ENCODE measurements at regions not wholly inside any gene's neighbourhood (a gene's known extent, or its start where the extent isn't known, plus 50 kb on each side); places are given as distances from the start of the nearest gene placed in this dataset.

DNA sequence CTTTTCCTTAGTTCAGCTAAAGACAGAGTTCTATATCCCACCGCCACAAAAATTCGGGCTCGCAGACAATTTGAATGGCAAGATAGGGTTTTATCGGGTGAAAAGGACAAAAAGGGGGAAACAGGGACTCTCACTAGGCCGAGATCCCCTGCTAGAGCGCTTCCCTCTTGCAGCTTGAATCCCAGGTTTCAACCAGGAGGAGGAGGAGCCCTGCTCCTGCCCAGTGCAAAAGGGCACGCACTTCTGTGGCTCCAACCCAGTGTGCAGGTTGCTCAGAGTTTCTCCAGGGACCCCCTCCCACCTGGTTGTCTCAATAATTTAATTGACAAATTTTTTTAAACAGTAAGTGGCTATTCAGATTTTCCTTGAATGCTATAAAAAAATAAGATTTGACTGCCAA lies 152.6 kb upstream of the LUZP2 start:
- no peaks in the 10 kb centered on the region for H3K9me3 ChIP-seq
- intact Hi-C loops (cut with DNase I) = no loop called here
- no peaks in the 10 kb centered on the region for H3K36me3 ChIP-seq (ENCODE audit: insufficient read depth in 1 of 2, low read depth in 1 of 2)
- 73 to 84% (median 73%) methylated on average over 7 of the region's 7 CpGs for WGBS, 3 donors
- no peaks in the 10 kb centered on the region for H3K4me1 ChIP-seq
- TF ChIP-seq, protein P1, sequence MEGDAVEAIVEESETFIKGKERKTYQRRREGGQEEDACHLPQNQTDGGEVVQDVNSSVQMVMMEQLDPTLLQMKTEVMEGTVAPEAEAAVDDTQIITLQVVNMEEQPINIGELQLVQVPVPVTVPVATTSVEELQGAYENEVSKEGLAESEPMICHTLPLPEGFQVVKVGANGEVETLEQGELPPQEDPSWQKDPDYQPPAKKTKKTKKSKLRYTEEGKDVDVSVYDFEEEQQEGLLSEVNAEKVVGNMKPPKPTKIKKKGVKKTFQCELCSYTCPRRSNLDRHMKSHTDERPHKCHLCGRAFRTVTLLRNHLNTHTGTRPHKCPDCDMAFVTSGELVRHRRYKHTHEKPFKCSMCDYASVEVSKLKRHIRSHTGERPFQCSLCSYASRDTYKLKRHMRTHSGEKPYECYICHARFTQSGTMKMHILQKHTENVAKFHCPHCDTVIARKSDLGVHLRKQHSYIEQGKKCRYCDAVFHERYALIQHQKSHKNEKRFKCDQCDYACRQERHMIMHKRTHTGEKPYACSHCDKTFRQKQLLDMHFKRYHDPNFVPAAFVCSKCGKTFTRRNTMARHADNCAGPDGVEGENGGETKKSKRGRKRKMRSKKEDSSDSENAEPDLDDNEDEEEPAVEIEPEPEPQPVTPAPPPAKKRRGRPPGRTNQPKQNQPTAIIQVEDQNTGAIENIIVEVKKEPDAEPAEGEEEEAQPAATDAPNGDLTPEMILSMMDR (IDR thresholded peaks at IDR 0.05) = no peak
- no peak overlapping the region for H3K27ac ChIP-seq
- ATAC-seq (no peak), DNase-seq (no peak)
- H3K27me3 ChIP-seq (ENCODE audit: insufficient read depth in 3 of 3, low read length in 2 of 3) = no peaks in the 10 kb centered on the region
- no peak overlapping the region for H3K4me3 ChIP-seq

GRCh38 chr11:24348908-24349307 lies 147.9 kb upstream of the LUZP2 start:
- no peaks in the 10 kb centered on the region for H3K4me1 ChIP-seq
- H3K27me3 ChIP-seq (ENCODE audit: insufficient read depth in 3 of 3, low read length in 2 of 3) = no peaks in the 10 kb centered on the region
- ATAC-seq (no peak), DNase-seq (no peak)
- H3K27ac ChIP-seq = no peak overlapping the region
- H3K9me3 ChIP-seq = no peaks in the 10 kb centered on the region
- no peak overlapping the region for H3K4me3 ChIP-seq
- TF ChIP-seq, protein P1 (IDR thresholded peaks at IDR 0.05) = no peak
- intact Hi-C loops (cut with DNase I) = no loop called here
- H3K36me3 ChIP-seq (ENCODE audit: insufficient read depth in 1 of 2, low read depth in 1 of 2) = no peaks in the 10 kb centered on the region

GRCh38 chr11:24351179-24351578 lies 145.7 kb upstream of the LUZP2 start:
- ATAC-seq (no peak), DNase-seq (no peak)
- intact Hi-C loops (cut with DNase I) = no loop called here
- Histone ChIP-seq H3K4me1 (no peaks in the 10 kb centered on the region), H3K9me3 (no peaks in the 10 kb centered on the region), H3K4me3 (no peak overlapping the region), H3K27ac (no peak overlapping the region), H3K36me3 (ENCODE audit: insufficient read depth in 1 of 2, low read depth in 1 of 2) (no peaks in the 10 kb centered on the region), H3K27me3 (ENCODE audit: insufficient read depth in 3 of 3, low read length in 2 of 3) (no peaks in the 10 kb centered on the region)
- TF ChIP-seq, protein P1 (IDR thresholded peaks at IDR 0.05) = no peak
- WGBS, 3 donors = 29 to 63% (median 31%) methylated on average over 2 of the region's 2 CpGs

DNA sequence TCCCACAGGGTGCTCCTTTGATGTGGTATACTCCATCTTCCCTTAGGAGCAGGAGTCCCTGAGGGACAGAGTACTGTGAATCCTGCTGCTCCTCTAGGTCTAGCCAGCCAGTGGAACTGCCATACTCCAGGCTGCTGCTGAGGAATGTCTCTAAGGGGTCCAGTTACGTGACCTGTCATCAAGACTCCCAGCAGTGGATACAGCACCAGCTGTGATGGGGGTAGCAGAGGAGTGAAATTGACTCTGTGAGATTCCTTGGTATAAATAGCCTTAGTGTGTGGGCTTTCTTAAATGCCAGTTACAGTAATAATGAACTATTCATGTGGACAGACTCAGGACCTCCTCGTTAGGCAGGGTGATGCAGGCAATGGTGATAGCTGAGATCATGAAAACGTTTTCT lies 140.4 kb upstream of the LUZP2 start:
- ATAC-seq = peak; percentile 36 to 82 (median 38)
- no peak for DNase-seq
- Histone ChIP-seq H3K27ac (no peak overlapping the region), H3K9me3 (no peaks in the 10 kb centered on the region), H3K27me3 (ENCODE audit: insufficient read depth in 3 of 3, low read length in 2 of 3) (no peaks in the 10 kb centered on the region), H3K36me3 (ENCODE audit: insufficient read depth in 1 of 2, low read depth in 1 of 2) (no peaks in the 10 kb centered on the region), H3K4me3 (no peak overlapping the region), H3K4me1 (no peaks in the 10 kb centered on the region)
- WGBS, 3 donors = 25 to 40% (median 33%) methylated on average over 3 of the region's 3 CpGs
- intact Hi-C loops (cut with DNase I) = no loop called here
- TF ChIP-seq, protein P1 (IDR thresholded peaks at IDR 0.05) = no peak

GRCh38 chr11:24357620-24358410 lies 139.0 kb upstream of the LUZP2 start:
- TF ChIP-seq, protein P1 (IDR thresholded peaks at IDR 0.05) = no peak
- Histone ChIP-seq H3K36me3 (ENCODE audit: insufficient read depth in 1 of 2, low read depth in 1 of 2) (no peaks in the 10 kb centered on the region), H3K27ac (no peak overlapping the region), H3K4me1 (no peaks in the 10 kb centered on the region), H3K9me3 (no peaks in the 10 kb centered on the region), H3K27me3 (ENCODE audit: insufficient read depth in 3 of 3, low read length in 2 of 3) (no peaks in the 10 kb centered on the region), H3K4me3 (no peak overlapping the region)
- no peak for ATAC-seq
- no peak for DNase-seq
- 70% methylated on average over 8 of the region's 8 CpGs for WGBS, 3 donors
- intact Hi-C loops (cut with DNase I) = no loop called here
